IMR-90 (cell line): ENCODE measurements at regions not wholly inside any gene's neighbourhood (a gene's known extent, or its start where the extent isn't known, plus 50 kb on each side); places are given as distances from the start of the nearest gene placed in this dataset.

Experiments
- ATAC-seq: fragments of 200-7000 bp; cut with Tn5 transposase; 2 replicates; pipeline ENCODE4 v1.9.1; 2020; ENCODE audit warnings: low read depth, mild to moderate bottlenecking, moderate library complexity
- BruUV-seq: library from RNA; stranded (reverse); fragments of 400-500 nt; replicated peaks from 2 replicates; lab custom pipeline; 2021; lab: Mats Ljungman, UMichigan
- CTCF ChIA-PET: fragments of 300-600 bp; formaldehyde crosslinking; extraction: SDS; loops from one replicate; lab custom pipeline; 2021; ENCODE audit warnings: antibody characterized with exemption; lab: Yijun Ruan, JAX
- POLR2A ChIA-PET: fragments of 300-600 bp; sonication (Branson Sonifier 250); formaldehyde crosslinking; loops from one replicate; lab custom pipeline; 2022; ENCODE audit warnings: antibody characterized with exemption; ENCODE audit not compliant: unreplicated experiment; lab: Charles Lee
- DNase-seq: peaks from one replicate; pipeline ENCODE4 v3.0.0; 2013
- H2AFZ ChIP-seq: replicated peaks from 2 replicates; pipeline ENCODE3; 2013; ENCODE audit warnings: low read length, mild to moderate bottlenecking; ENCODE audit not compliant: poor library complexity
- H2AK5ac ChIP-seq: 2 replicates; pipeline ENCODE4 v1.6.1; 2013; ENCODE audit warnings: low read depth, low read length, inconsistent platforms
- H2AK9ac ChIP-seq: replicated peaks from 2 replicates; pipeline ENCODE3; 2013; ENCODE audit warnings: mild to moderate bottlenecking, low read depth, low read length, moderate library complexity; ENCODE audit not compliant: poor library complexity
- H2BK120ac ChIP-seq: 2 replicates; pipeline ENCODE4 v1.6.1; 2013; ENCODE audit warnings: low read depth, low read length, inconsistent platforms
- H2BK15ac ChIP-seq: 3 replicates; pipeline ENCODE4 v1.6.1; 2013; ENCODE audit warnings: low read depth, low read length, inconsistent platforms
- H2BK20ac ChIP-seq: 2 replicates; pipeline ENCODE4 v1.6.1; 2013; ENCODE audit warnings: low read depth, mild to moderate bottlenecking, inconsistent platforms, low read length, moderate library complexity
- H2BK5ac ChIP-seq: 2 replicates; pipeline ENCODE4 v1.6.1; 2013; ENCODE audit warnings: mild to moderate bottlenecking, low read depth, low read length, inconsistent platforms; ENCODE audit not compliant: poor library complexity, severe bottlenecking
- H3K14ac ChIP-seq: replicated peaks from 2 replicates; pipeline ENCODE4 v1.6.1; 2013; ENCODE audit warnings: low read depth, low read length, inconsistent platforms
- H3K18ac ChIP-seq: 2 replicates; pipeline ENCODE4 v1.6.1; 2013; ENCODE audit warnings: low read depth, low read length, control low read depth
- H3K23ac ChIP-seq: 2 replicates; pipeline ENCODE4 v1.6.1; 2013; ENCODE audit warnings: low read depth, low read length, inconsistent platforms
- H3K27ac ChIP-seq: 2 replicates; pipeline ENCODE4 v1.5.1; 2013; ENCODE audit warnings: mild to moderate bottlenecking, control low read depth, low read length; ENCODE audit not compliant: insufficient read depth
- H3K27me3 ChIP-seq: 2 replicates; pipeline ENCODE4 v1.6.1; 2013; ENCODE audit warnings: low read length; ENCODE audit not compliant: control insufficient read depth, insufficient read depth
- H3K36me3 ChIP-seq: 2 replicates; pipeline ENCODE4 v1.6.1; 2013; ENCODE audit warnings: low read length, mixed read lengths; ENCODE audit not compliant: control insufficient read depth, insufficient read depth
- H3K4ac ChIP-seq: 2 replicates; pipeline ENCODE4 v1.6.1; 2013; ENCODE audit warnings: low read depth, low read length, inconsistent platforms
- H3K4me1 ChIP-seq: 2 replicates; pipeline ENCODE4 v1.6.1; 2013; ENCODE audit warnings: low read length, mixed read lengths; ENCODE audit not compliant: control insufficient read depth, insufficient read depth
- H3K4me2 ChIP-seq: 2 replicates; pipeline ENCODE4 v1.6.1; 2013; ENCODE audit warnings: low read depth, mild to moderate bottlenecking, control low read depth, low read length, moderate library complexity
- H3K4me3 ChIP-seq: 2 replicates; pipeline ENCODE4 v1.5.1; 2013; ENCODE audit warnings: low read depth, mild to moderate bottlenecking, control low read depth, low read length, moderate library complexity; ENCODE audit not compliant: insufficient read depth
- H3K56ac ChIP-seq: 2 replicates; pipeline ENCODE4 v1.6.1; 2013; ENCODE audit warnings: low read length, inconsistent platforms; ENCODE audit not compliant: insufficient read depth; ENCODE audit errors: extremely low read depth
- H3K79me1 ChIP-seq, 2 experiments: 2 replicates each; pipeline ENCODE4 v1.6.1; 2013; ENCODE audit warnings: low read length in 2 of 2, inconsistent platforms in 1 of 2, low read depth in 1 of 2
- H3K9ac ChIP-seq: 2 replicates; pipeline ENCODE4 v1.6.1; 2013; ENCODE audit warnings: low read depth, low read length, control low read depth
- H3K9me1 ChIP-seq: 2 replicates; pipeline ENCODE4 v1.6.1; 2013; ENCODE audit warnings: low read length, inconsistent platforms; ENCODE audit not compliant: insufficient read depth
- H3K9me3 ChIP-seq: 2 replicates; pipeline ENCODE4 v1.6.1; 2013; ENCODE audit warnings: low read length; ENCODE audit not compliant: control insufficient read depth, insufficient read depth
- H4K20me1 ChIP-seq: 2 replicates; pipeline ENCODE4 v1.6.1; 2013; ENCODE audit warnings: low read length, inconsistent platforms; ENCODE audit not compliant: insufficient read depth
- H4K5ac ChIP-seq: 2 replicates; pipeline ENCODE4 v1.6.1; 2013; ENCODE audit warnings: mild to moderate bottlenecking, low read depth, low read length, control low read depth
- H4K8ac ChIP-seq, 2 experiments: 2 replicates each; pipeline ENCODE4 v1.6.1; 2013; ENCODE audit warnings: low read depth in 2 of 2, low read length in 2 of 2, control low read depth in 1 of 2, inconsistent platforms in 1 of 2
- H4K91ac ChIP-seq: 2 replicates; pipeline ENCODE4 v1.6.1; 2013; ENCODE audit warnings: low read depth, low read length, inconsistent platforms; ENCODE audit not compliant: insufficient read depth
- BHLHE40 ChIP-seq: fragments of 150-350 bp; IDR thresholded peaks from 2 replicates; pipeline ENCODE4 v1.6.1; 2016; ENCODE audit warnings: mild to moderate bottlenecking, low read depth, low read length
- CEBPB ChIP-seq: IDR thresholded peaks from 2 replicates; pipeline ENCODE4 v1.6.1; 2012; ENCODE audit warnings: low read depth, low read length, improper control_type of control experiment
- POLR2A ChIP-seq: IDR thresholded peaks from 2 replicates; pipeline ENCODE4 v1.6.1; 2012; ENCODE audit warnings: mild to moderate bottlenecking, low read depth, low read length
- WGBS, 2 experiments: methylation state at CpG; one replicate each; pipeline versions ENCODE4 v1.1.5 to v1.1.7; 2013; ENCODE audit warnings: missing lambda C conversion rate in 2 of 2; ENCODE audit not compliant: insufficient read length in 1 of 2; ENCODE audit errors: extremely low coverage in 2 of 2; 5-methylcytosine and 5-hydroxymethylcytosine counted together
- dilution Hi-C: fragments of 300-500 bp; cut with HindIII; formaldehyde crosslinking; loops from one replicate; pipeline ENCODE4 v1.14.3; 2018; ENCODE audit warnings: low sequenced_read_pairs; ENCODE audit not compliant: unreplicated experiment
- in situ Hi-C: fragments of 300-500 bp; cut with MboI; formaldehyde crosslinking; loops from 3 replicates; pipeline ENCODE4 v1.14.3; 2019; ENCODE audit warnings: low sequenced_read_pairs, inconsistent platforms, mixed read lengths
- intact Hi-C: fragments of 100-400 bp; cut with micrococcal nuclease; formaldehyde crosslinking; loops from 2 replicates; pipeline ENCODE4 v1.10.0; 2022

GRCh38 chr3:104723000-104723399 lies 643.7 kb upstream of the ALCAM start:
- no peaks in the 10 kb centered on the region for H3K9me3 ChIP-seq
- CTCF ChIA-PET = no interaction called here
- H3K36me3 ChIP-seq = no peaks in the 10 kb centered on the region
- no peak overlapping the region for H3K9ac ChIP-seq
- H3K23ac ChIP-seq = no peak overlapping the region
- no peaks in the 10 kb centered on the region for H3K79me1 ChIP-seq
- no peak overlapping the region for H3K27ac ChIP-seq
- no peak overlapping the region for H2BK120ac ChIP-seq
- no peak overlapping the region for H4K91ac ChIP-seq
- intact Hi-C loops = no loop called here
- H3K4me1 ChIP-seq = no peaks in the 10 kb centered on the region
- no peak overlapping the region for H2BK15ac ChIP-seq
- dilution Hi-C loops = no loop called here
- H3K4me3 ChIP-seq = no peak overlapping the region
- ATAC-seq (no peak), DNase-seq (no peak)
- H4K5ac ChIP-seq = no peak overlapping the region
- no peak overlapping the region for H2AFZ ChIP-seq
- no peak overlapping the region for H2AK5ac ChIP-seq
- TF ChIP-seq CEBPB = no peak
- TF ChIP-seq POLR2A = no peak
- no peak for TF ChIP-seq BHLHE40
- H3K9me1 ChIP-seq = no peaks in the 10 kb centered on the region
- no peak overlapping the region for H3K18ac ChIP-seq
- in situ Hi-C loops = no loop called here
- POLR2A ChIA-PET = no interaction called here
- no peak overlapping the region for H4K8ac ChIP-seq
- H2BK20ac ChIP-seq = no peak overlapping the region
- no peak overlapping the region for H3K56ac ChIP-seq
- no peaks in the 10 kb centered on the region for H4K20me1 ChIP-seq
- no peak overlapping the region for H3K4me2 ChIP-seq
- no peak overlapping the region for H2BK5ac ChIP-seq
- H3K27me3 ChIP-seq = no peaks in the 10 kb centered on the region
- no peak overlapping the region for H3K4ac ChIP-seq
- no TSS peak for BruUV-seq
- no peak overlapping the region for H2AK9ac ChIP-seq
- whole genome bisulfite sequencing, 2 experiments = no CpG with 5 or more reads among the region's 4 CpGs
- no peak overlapping the region for H3K14ac ChIP-seq
